ENCODE measurements at regions not wholly inside any gene's neighbourhood (a gene's known extent, or its start where the extent isn't known, plus 50 kb on each side); places are given as distances from the start of the nearest gene placed in this dataset.

DNA sequence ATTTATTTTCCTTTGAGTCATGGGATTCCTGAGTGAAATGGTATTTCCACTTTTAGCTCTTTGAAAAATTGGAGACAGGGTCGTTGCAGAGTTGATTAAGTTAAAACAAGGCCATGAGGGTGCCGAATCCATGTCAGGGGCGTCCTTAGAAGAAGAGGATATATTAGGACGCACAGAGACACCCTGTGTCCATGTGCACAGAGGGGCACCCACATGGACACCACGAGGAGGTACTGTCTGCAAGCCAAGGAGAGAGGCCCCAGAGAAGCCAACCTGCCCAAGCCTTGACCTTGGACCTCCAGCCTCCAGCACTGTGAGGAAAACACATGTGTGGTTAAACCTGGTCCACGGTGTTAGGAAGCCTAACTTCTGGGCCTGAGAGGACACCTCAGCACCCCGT is 113.9 kb upstream of the THBS2 start:
- TF ChIP-seq CREB1 (CRISPR knock-in tag; IDR thresholded peaks at IDR 0.05; ENCODE audit: low read depth) (no peak), ZNF114 (CRISPR knock-in tag; IDR thresholded peaks at IDR 0.05) (no peak)

DNA sequence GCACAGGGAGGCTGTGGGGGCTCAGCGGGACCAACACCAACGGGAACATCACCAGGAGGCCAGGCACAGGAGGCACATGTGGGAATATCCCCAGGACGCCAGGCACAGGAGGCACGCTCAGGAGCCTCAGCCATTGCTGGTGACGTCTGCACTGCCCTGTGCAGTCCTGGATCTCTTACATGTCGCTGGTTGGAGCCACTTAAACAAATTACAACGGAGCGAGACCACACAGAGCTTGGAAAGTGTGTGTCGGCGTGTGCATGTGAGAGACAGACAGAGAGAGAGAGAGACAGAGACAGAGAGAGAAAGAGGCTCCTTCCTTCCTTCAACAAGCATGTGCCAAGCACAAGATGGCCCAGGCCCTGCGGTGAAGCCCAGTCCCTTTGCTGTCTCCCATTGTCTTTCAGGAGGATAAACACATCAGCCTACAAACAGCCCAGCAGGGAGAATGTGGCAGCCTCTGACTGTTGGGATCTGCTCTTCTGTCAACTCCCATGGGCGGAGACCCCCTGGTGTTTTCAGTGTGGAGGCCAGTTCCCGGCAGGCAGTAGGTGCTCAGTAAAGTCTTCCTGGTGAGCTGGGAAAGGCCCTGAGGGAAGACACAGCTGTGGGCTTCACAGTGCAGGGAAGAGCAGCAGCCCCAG is 112.7 kb upstream of the THBS2 start:
- peaks cover 2% of the 10 kb centered on the region; the same call in 1 of the 3 replicates for H3K4me1 Mint-ChIP-seq
- Histone ChIP-seq H3K79me2 (replicated peaks; ENCODE audit: insufficient read depth) (no peaks in the 10 kb centered on the region), H3K27me3 (ENCODE audit: insufficient read depth) (no peaks in the 10 kb centered on the region), H4K20me1 (replicated peaks; ENCODE audit: insufficient read depth) (no peaks in the 10 kb centered on the region), H3K4me3 (no peak overlapping the region), H2AFZ (no peak overlapping the region), H3F3A (replicated peaks; ENCODE audit: low read depth) (no peaks in the 10 kb centered on the region), H3K27ac (ENCODE audit: low read depth) (no peak overlapping the region), H3K4me1 (ENCODE audit: insufficient read depth) (no peaks in the 10 kb centered on the region), H3K9me2 (ENCODE audit: insufficient read depth) (no peaks in the 10 kb centered on the region), H3K4me2 (no peak overlapping the region), H3K36me3 (ENCODE audit: insufficient read depth) (no peaks in the 10 kb centered on the region; the same call in 1 of the 2 replicates)
- H3K27ac Mint-ChIP-seq: no peak overlapping the region
- no peak for DNase-seq (ENCODE audit: low spot score)
- peaks cover 10% of the 10 kb centered on the region for H3K36me3 Mint-ChIP-seq (ENCODE audit: low read depth)
- H3K4me3 Mint-ChIP-seq: no peak overlapping the region
- H3K27me3 Mint-ChIP-seq (ENCODE audit: insufficient read depth, low read depth, poor library complexity): peaks cover 7% of the 10 kb centered on the region
- no peak for ATAC-seq
- H3K9me3 Mint-ChIP-seq: peaks cover 20% of the 10 kb centered on the region
- TF ChIP-seq STAT1 (IDR thresholded peaks at IDR 0.05; ENCODE audit: unreplicated experiment): no peak
- TF ChIP-seq REST (IDR thresholded peaks at IDR 0.05; ENCODE audit: unreplicated experiment): no peak
- no peak for TF ChIP-seq ZNF114 (CRISPR knock-in tag; IDR thresholded peaks at IDR 0.05)
- TF ChIP-seq EZH2 (IDR thresholded peaks at IDR 0.05; ENCODE audit: low read depth, unreplicated experiment): no peak
- TF ChIP-seq JUNB (IDR thresholded peaks at IDR 0.05; ENCODE audit: unreplicated experiment): no peak
- TF ChIP-seq NANOG (IDR thresholded peaks at IDR 0.05; ENCODE audit: borderline replicate concordance): no peak
- no peak for TF ChIP-seq ZNF331 (CRISPR knock-in tag; IDR thresholded peaks at IDR 0.05; ENCODE audit: low read depth)
- no peak for TF ChIP-seq EZH2phosphoT487 (IDR thresholded peaks at IDR 0.05; ENCODE audit: unreplicated experiment)
- TF ChIP-seq POLR2AphosphoS5 (IDR thresholded peaks at IDR 0.05; ENCODE audit: low read depth): no peak
- no peak for TF ChIP-seq ZNF462 (CRISPR knock-in tag; IDR thresholded peaks at IDR 0.05)

More for the DNA sequence above, 113.9 kb upstream of the THBS2 start:
- H3K4me3 ChIP-seq: no peak overlapping the region
- Mint-ChIP-seq H3K36me3 (ENCODE audit: low read depth) (peaks cover 10% of the 10 kb centered on the region), H3K4me1 (peaks cover 2% of the 10 kb centered on the region; the same call in 1 of the 3 replicates), H3K4me3 (no peak overlapping the region), H3K9me3 (peaks cover 20% of the 10 kb centered on the region), H3K27me3 (ENCODE audit: insufficient read depth, low read depth, poor library complexity) (peaks cover 7% of the 10 kb centered on the region), H3K27ac (no peak overlapping the region)
- no peaks in the 10 kb centered on the region for H3K79me2 ChIP-seq (replicated peaks; ENCODE audit: insufficient read depth)
- no peaks in the 10 kb centered on the region for H4K20me1 ChIP-seq (replicated peaks; ENCODE audit: insufficient read depth)
- no peak overlapping the region for H3K27ac ChIP-seq (ENCODE audit: low read depth)
- no peaks in the 10 kb centered on the region for H3K4me1 ChIP-seq (ENCODE audit: insufficient read depth)
- H3K36me3 ChIP-seq (ENCODE audit: insufficient read depth): no peaks in the 10 kb centered on the region; the same call in 1 of the 2 replicates
- no peak for DNase-seq (ENCODE audit: low spot score)
- H2AFZ ChIP-seq: no peak overlapping the region
- H3K4me2 ChIP-seq: no peak overlapping the region
- H3F3A ChIP-seq (replicated peaks; ENCODE audit: low read depth): no peaks in the 10 kb centered on the region
- H3K27me3 ChIP-seq (ENCODE audit: insufficient read depth): no peaks in the 10 kb centered on the region
- no peak for ATAC-seq
- H3K9me2 ChIP-seq (ENCODE audit: insufficient read depth): no peaks in the 10 kb centered on the region

Measured in GM23338 (cell line).